ENCODE measurements at regions not wholly inside any gene's neighbourhood (a gene's known extent, or its start where the extent isn't known, plus 50 kb on each side); places are given as distances from the start of the nearest gene placed in this dataset.
"Not testable (repeated sequence)": the region's sequence is repeated elsewhere in the genome, so short reads cannot be mapped to it uniquely, and the experiment has no call there.

DNA sequence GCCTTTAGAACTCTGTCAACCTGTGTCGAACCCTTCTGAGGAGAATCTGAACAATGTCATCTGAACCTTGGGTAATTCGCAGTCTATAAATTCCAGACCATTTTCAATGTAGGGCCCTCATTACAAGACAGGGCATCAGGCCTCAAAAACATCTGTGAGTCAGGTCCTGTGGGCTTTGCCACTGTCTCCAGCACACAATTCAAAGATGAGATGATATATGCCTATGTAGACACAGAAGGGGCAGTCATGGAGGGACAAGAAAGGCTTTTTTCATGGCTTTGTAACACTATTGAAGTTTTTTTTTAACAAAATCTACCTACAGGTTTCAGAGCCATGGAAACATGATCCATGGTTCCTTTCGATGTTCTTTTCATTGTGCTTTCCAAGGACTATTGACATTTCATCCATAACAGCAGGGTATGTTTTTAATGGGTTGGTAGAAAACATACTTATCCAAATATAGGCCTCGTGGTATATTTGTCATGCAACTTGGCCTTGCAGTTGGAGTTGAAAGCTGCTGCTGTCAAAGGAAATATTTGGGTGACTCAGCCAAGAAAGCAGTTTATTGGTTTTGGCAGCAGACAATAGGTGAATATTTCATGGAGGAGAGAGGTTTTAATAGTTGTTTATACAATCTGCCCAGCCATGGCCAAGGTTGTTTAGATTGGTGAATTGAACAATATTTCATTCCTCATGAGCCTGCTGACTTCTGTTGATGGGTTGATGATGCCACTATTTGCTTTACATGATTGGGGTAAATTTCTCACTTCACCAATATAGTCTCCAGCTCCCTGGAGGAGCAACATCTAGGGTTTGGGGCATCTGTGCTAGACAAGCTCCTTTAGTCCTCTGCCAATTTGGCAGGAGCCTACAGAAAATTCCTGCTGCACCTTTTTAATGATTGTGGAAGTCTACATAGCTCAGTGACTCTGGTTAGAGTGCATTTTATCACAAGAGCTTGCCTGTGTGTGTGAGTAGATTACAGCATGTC is 158.4 kb upstream of the TMEM72 start:
- DNase-seq = no peak

DNA sequence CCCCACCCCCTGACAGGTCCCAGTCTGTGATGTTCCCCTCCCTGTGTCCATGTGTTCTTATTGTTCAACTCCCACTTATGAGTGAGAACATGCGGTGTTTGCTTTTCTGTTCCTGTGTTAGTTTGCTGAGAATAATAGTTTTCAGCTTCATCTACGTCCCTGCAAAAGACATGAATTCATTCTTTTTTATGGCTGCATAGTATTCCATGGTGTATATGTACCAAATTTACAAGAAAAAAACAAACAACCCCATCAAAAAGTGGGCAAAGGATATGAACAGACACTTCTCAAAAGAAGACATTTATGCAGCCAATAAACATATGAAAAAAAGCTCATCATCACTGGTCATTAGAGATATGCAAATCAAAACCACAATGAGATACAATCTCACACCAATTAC is 156.8 kb upstream of the TMEM72 start:
- not testable (repeated sequence) for DNase-seq

DNA sequence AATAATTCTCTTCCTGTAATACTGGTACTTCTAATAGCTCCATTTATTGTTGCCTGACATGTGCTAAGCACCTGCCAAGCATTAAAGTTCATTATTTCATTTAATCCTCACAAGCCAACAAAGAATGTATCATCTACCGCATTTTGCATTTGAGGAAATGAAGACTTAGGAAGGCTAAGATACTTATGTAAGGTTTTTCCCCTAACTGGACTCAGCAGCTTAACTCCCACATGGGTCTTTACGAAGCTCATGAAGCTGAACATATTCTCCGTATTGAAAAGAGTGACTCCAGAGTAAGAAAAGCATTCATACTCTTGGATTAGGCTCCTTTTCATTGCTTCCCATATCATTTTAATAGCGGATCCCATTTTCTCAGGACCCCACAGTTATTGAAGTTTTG is 155.7 kb upstream of the TMEM72 start:
- DNase-seq = no peak

DNA sequence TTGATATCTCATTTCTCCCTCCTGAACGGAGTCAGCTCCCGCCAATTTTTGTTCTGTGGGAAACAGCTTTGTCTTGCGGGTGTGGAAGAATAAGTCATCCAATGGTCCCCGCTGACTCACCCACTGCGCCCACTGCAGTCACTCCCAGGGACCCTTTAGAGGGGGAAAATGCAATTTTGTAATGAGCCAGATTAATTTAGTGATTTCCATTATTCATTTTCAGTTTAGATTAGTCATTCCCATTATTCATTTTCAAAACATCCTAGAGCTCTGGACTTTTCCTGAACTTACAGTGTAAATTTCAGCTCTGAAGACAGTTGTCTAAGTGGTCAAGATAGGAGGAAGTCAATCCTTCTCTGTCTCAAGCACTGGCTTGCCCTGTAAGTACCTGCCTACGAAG is 154.9 kb upstream of the TMEM72 start:
- DNase-seq = no peak

GRCh38 chr10:44757551-44758205 is 153.5 kb upstream of the TMEM72 start:
- DNase-seq = no peak

DNA sequence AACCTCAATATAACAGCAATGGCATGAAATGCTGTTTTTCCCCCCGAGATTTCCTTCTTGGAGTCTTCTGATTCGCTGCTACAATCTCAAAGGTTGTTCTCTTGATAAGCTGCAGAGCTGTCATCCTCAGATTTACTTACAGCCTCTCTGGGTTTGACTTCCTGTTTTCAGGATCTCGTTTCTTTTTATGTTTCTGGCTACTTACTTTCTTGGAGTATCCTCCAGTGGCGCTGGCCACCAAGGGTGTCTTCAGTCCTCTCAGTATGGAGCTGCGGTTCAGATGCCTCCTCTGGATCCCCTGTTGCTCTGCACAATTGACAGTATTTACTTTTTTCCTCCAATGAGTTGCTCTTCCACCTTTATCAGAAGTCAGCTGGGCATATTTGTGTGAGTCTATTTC is 152.0 kb upstream of the TMEM72 start:
- no peak for DNase-seq

GRCh38 chr10:44760513-44760912 is 150.6 kb upstream of the TMEM72 start:
- DNase-seq = no peak

- DNase-seq = no peak
Observed at GRCh38 chr10:44761076-44761475, 150.1 kb upstream of the TMEM72 start.

GRCh38 chr10:44763331-44763730 is 147.8 kb upstream of the TMEM72 start:
- DNase-seq = no peak

GRCh38 chr10:44765299-44765698 is 145.8 kb upstream of the TMEM72 start:
- DNase-seq = no peak

DNA sequence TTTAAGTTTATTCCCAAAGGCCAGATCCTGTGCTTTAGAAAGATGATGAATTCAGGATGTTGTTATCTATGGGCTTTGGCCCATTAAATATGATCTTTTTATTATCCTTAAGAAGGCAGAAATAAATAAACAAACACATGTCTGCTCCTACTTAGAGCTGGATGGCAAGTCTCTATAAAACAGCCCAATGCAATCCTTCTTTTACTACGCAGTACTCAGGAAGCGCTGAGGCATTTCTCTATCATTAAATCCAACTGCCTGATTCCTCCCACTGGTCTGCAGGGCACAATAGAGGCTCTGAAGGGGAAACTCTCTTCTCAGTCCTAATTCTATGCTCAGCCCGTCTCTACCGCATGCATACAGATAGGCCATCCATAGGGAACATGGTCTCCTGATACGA is 144.5 kb upstream of the TMEM72 start:
- DNase-seq = no peak

DNA sequence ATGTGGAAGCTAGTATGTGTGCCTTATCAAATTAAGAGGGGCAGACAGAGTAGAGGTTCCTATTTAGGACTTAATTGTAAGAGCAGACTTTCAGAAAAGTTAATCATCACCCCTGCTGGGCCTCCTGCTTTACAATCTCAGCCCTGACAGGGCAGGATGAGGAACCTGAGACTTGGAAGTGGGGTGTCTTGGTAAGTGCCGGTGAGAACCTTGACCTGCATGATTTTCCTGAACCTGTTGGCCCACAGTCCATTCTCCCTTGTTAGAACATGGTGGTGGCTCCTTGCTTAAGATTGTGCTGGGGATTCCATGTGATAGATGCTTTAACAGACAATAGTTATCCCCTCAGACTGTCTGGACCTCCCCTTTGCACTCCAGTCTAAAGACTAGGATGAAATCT is 141.7 kb upstream of the TMEM72 start:
- DNase-seq = no peak

DNA sequence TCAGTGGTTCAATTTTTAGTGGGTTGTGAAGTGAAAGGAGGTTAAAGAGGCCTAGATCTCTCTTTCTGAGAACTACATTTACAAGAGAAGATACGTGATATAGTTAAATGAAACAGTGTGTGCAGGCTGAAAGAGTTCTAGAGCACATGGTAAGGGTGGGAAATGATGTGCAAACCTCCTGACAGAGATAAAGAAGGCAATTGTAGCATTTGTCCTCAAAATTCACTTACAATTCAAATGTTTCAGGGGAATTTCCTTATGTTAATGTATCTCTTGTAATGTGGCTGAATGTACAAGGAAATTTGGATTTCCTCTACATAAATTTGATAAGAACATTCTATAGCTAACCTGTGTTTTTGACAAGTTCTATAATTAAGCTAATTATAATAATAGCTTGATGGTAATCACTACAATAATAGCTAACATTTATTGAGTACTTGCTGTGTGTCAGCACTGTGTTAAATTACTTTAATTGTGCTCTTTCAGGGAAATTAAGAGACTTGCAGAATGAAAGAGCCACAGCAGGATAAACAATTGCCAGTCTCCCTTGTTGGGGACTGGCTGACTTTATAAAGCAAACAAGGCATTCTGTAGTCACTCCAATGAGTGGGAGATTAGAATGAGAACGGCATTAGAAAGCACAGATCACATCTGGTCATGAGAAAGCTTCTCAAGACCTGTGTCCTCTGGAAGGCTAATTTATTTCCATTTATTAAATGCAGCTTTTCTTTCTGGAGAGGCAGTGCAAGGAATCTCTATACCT is 139.7 kb upstream of the TMEM72 start:
- DNase-seq = no peak

- no peak for DNase-seq
Observed at GRCh38 chr10:44773565-44773964, 137.6 kb upstream of the TMEM72 start.

DNA sequence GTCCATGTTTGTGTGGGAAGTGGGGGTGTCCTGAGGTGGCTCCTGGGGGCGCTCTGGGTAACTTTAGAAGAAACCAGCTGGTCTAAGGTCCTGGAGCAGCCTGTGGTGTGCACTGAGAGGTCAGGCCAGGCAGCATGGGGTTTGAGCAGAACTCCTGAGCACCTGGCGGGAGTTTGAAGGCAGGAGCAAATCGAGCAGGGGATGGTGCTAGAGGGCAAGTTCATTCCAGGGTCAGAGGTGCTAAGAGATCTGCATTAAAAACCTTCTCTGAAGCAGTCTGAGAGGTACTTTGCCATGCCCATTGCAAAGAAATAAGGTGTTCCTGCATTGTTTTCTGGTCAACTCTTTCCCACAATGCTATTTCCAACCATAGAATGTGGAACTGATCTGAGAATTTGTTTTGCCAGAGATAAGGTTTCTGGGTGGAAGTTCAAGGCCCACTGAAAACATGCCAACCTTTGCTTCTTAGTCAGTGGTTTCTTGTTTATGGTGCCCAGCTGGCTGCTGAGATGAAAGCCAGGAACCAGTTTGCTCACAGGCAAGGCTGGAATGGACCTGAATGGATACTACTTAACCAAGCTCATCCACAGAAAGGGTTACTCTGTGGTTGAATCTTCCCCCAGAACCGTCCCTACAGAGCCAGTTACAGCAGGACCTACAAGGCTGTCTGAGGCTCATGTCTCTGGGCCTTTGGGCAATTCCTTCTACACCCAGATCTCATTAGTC is 136.3 kb upstream of the TMEM72 start:
- DNase-seq = no peak

- DNase-seq = no peak
Observed at GRCh38 chr10:44775402-44775741, 135.8 kb upstream of the TMEM72 start.

DNA sequence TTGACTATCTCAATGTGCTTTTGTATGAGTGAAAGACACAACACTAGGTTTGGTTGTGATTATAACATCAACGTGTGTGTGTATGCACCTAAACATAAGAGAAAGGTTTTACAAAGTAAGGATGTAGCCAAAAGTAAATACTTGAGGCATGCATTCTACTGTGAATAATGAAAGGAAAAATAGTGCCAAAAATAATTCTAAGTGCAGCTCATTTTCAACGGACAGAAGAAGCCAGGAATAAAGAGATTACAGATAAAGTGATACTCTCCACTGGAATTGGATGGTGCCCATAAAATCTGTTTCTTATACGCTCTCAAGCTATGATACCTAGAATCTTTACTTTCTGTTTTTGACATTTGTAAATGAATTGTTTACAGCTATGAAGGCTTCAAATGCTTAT is 135.0 kb upstream of the TMEM72 start:
- DNase-seq = no peak

DNA sequence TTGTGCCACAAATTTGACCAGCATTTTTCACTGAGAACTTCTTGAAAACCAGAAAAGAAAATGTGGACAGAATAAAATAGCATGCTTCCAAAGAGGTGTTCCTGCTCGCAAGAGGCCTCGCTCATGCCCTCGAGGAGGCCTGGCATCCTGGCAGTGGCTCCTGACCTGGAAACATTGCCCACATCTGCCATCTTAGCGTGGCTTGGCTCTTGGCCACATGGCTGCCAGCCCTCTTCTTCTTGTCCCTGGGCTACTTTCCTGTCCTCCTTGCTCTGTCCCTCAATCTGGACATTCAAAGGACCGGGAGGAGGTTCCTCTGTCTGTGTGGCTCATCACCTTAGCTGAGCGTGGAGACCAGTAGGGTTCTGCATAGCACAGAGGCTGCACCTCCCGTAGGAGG is 131.6 kb upstream of the TMEM72 start:
- DNase-seq = no peak

DNA sequence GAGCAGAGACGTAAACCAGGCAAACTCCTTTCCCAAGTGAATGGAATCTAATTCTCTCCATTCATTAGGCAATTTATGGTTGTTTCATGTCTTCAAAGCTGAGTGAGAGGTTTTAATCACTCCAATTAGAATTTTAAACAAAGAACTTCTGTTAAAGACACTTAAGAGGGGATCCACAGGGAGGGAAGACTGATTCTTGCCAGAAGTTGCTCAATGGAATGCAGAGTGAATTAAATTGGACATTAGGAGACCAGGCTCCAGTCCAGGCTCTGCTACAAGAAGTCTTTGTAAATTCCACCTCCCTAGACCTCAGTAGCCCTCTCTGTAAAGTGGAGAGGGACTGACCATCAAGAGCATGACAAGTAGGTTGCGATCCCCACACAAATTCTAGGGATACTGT is 130.7 kb upstream of the TMEM72 start:
- no peak for DNase-seq

DNA sequence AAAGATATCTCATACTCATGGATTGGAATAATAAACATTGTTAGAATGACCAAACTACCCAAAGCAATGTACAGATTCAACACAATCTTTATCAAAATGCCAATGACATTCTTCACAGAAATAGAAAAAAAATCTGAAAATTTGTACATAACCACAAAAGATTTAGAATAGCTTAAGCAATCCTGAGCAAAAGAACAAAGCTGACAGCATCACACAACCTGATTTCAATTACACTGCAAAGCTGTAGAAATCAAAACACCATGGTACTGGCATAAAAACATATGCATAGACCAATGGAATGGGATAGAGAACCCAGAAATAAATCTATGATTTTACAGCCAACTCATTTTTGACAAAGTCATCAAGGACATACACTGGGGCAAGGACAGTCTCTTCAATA is 130.0 kb upstream of the TMEM72 start:
- DNase-seq = no peak

GRCh38 chr10:44786286-44786850 is 124.8 kb upstream of the TMEM72 start:
- DNase-seq = no peak

DNA sequence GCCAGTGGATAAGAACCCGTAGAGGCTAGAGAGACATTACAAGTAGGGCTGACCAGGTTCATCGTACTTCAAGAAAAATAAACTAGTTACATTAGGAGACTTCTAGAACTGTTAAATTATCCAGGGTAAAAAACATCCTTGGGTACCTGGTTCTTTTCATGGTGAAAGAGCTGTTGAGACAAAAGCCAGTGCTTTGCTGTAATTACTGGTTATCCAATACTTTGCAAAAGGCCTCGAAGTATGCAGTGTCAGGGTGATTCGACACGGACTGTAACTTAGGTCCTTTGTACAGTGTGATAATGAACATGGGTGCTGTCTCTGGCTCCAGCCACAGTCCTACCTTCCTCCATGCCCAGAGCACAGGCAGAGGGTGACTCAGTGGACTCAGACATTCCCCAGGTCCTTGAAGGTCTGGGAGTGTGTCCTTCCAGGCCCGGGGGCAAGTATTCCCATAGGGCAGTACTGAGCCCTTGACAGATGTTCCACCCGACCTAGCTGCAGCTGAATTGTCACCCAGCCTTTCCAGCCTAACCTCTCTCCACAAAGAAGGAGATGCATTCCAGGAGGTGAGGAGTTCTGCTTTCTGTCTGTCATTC is 123.6 kb upstream of the TMEM72 start:
- no peak for DNase-seq
